ENCODE measurements at regions not wholly inside any gene's neighbourhood (a gene's known extent, or its start where the extent isn't known, plus 50 kb on each side); places are given as distances from the start of the nearest gene placed in this dataset.

GRCh38 chr1:177385760-177386698, 215.3 kb downstream of the BRINP2 start:
- H2AFZ ChIP-seq = no peak overlapping the region
- BruUV-seq (replicated peaks) = no TSS peak
- intact Hi-C loops (cut with micrococcal nuclease; ENCODE audit: unreplicated experiment) = no loop called here
- no peaks in the 10 kb centered on the region for H3F3A ChIP-seq (ENCODE audit: insufficient read depth, low read depth)
- H3K79me2 ChIP-seq (ENCODE audit: low read depth) = no peaks in the 10 kb centered on the region
- H3K9me2 ChIP-seq (ENCODE audit: insufficient read depth) = no peaks in the 10 kb centered on the region
- no peaks in the 10 kb centered on the region for H3K27me3 ChIP-seq (ENCODE audit: insufficient read depth, low read depth)
- TF ChIP-seq EZH2 (IDR thresholded peaks at IDR 0.05; ENCODE audit: low read depth) (no peak), CTCF (conservative IDR thresholded peaks at IDR 0.05) (no peak)
- H4K20me1 ChIP-seq (ENCODE audit: insufficient read depth) = no peaks in the 10 kb centered on the region
- no peaks in the 10 kb centered on the region for H3K36me3 ChIP-seq (ENCODE audit: low read depth)
- ChIA-PET CTCF (no interaction called here), POLR2A (ENCODE audit: unreplicated experiment) (no interaction called here)
- no peak overlapping the region for H3K4me3 ChIP-seq
- H3K27ac ChIP-seq = no peak overlapping the region
- DNase-seq = no peak
- no peaks in the 10 kb centered on the region for H3K4me1 ChIP-seq (replicated peaks; ENCODE audit: insufficient read depth)
- no peaks in the 10 kb centered on the region for H3K9me3 ChIP-seq (ENCODE audit: insufficient read depth, low read depth)
- H3K4me2 ChIP-seq = no peak overlapping the region

- no TSS peak for BruUV-seq (replicated peaks)
Measured at GRCh38 chr1:177384461-177384860, 213.7 kb downstream of the BRINP2 start.

GRCh38 chr1:177383715-177384114, 213.0 kb downstream of the BRINP2 start:
- ChIA-PET CTCF (no interaction called here), POLR2A (ENCODE audit: unreplicated experiment) (no interaction called here)
- intact Hi-C loops (cut with micrococcal nuclease; ENCODE audit: unreplicated experiment) = no loop called here
- Histone ChIP-seq H3K36me3 (ENCODE audit: low read depth) (no peaks in the 10 kb centered on the region), H3K27ac (no peak overlapping the region), H3K4me3 (no peak overlapping the region), H3K4me2 (no peak overlapping the region), H3K4me1 (replicated peaks; ENCODE audit: insufficient read depth) (no peaks in the 10 kb centered on the region), H3K9me3 (ENCODE audit: insufficient read depth, low read depth) (no peaks in the 10 kb centered on the region), H3K9me2 (ENCODE audit: insufficient read depth) (no peaks in the 10 kb centered on the region), H3F3A (ENCODE audit: insufficient read depth, low read depth) (no peaks in the 10 kb centered on the region), H3K27me3 (ENCODE audit: insufficient read depth, low read depth) (no peaks in the 10 kb centered on the region), H2AFZ (no peak overlapping the region), H3K79me2 (ENCODE audit: low read depth) (no peaks in the 10 kb centered on the region), H4K20me1 (ENCODE audit: insufficient read depth) (no peaks in the 10 kb centered on the region)
- no peak for TF ChIP-seq CTCF (conservative IDR thresholded peaks at IDR 0.05)
- no peak for TF ChIP-seq EZH2 (IDR thresholded peaks at IDR 0.05; ENCODE audit: low read depth)
- no peak for DNase-seq
- BruUV-seq (replicated peaks) = no TSS peak

More at GRCh38 chr1:177384461-177384860, 213.7 kb downstream of the BRINP2 start:
- Histone ChIP-seq H3K4me3 (no peak overlapping the region), H3K4me1 (replicated peaks; ENCODE audit: insufficient read depth) (no peaks in the 10 kb centered on the region), H3K27ac (no peak overlapping the region), H3K27me3 (ENCODE audit: insufficient read depth, low read depth) (no peaks in the 10 kb centered on the region), H4K20me1 (ENCODE audit: insufficient read depth) (no peaks in the 10 kb centered on the region), H3K4me2 (no peak overlapping the region), H3F3A (ENCODE audit: insufficient read depth, low read depth) (no peaks in the 10 kb centered on the region), H3K9me2 (ENCODE audit: insufficient read depth) (no peaks in the 10 kb centered on the region), H3K79me2 (ENCODE audit: low read depth) (no peaks in the 10 kb centered on the region), H3K9me3 (ENCODE audit: insufficient read depth, low read depth) (no peaks in the 10 kb centered on the region), H2AFZ (no peak overlapping the region), H3K36me3 (ENCODE audit: low read depth) (no peaks in the 10 kb centered on the region)
- DNase-seq = no peak
- CTCF ChIA-PET = no interaction called here
- intact Hi-C loops (cut with micrococcal nuclease; ENCODE audit: unreplicated experiment) = no loop called here
- TF ChIP-seq EZH2 (IDR thresholded peaks at IDR 0.05; ENCODE audit: low read depth) (no peak), CTCF (conservative IDR thresholded peaks at IDR 0.05) (no peak)
- POLR2A ChIA-PET (ENCODE audit: unreplicated experiment) = no interaction called here

Measured in PC-9 (cell line).